Right kidney (tissue), 1 donor: ENCODE measurements at regions not wholly inside any gene's neighbourhood (a gene's known extent, or its start where the extent isn't known, plus 50 kb on each side); places are given as distances from the start of the nearest gene placed in this dataset.

ENCODE experiments used
- DNase-seq: peaks from one replicate; pipeline ENCODE4 v3.0.0-alpha.2; 2016

DNA sequence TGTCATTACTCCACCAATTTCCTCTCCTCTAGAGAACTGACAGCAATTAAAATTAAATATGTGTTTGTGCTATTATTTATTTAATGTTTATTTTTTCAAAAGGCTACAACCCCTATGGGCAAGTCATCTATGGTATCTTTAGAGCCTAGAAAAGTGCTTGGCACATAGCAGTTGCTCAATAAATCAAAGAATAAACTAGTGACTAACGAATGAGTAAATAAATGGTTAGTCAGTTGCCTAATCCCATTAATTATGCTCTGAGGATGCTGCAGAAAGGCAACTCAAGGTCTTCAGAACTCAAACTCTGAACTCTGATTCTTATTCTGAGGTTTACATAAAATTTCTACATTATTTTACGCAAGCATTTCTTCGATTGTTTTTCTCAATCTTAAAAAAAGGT, 193.0 kb upstream of the TSHZ2 start:
- DNase-seq: no peak

DNA sequence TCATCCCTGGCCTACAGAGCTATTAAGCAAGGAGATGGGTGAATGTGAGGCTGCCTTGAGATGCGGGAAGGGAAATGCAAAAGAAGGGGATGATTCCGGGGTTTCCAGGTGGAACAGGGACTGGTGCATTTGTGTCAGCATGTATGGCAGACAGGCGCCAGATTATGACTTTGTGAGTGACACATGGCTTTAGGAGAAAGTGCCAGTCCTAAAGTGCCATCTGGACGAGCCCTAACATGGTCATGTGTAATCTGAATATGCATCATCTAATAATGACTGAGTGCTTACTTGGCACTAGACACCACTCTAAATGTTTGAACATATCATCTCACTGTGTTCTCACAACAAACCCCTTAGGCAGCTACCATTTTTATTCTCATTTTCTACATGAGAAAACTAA, 195.0 kb upstream of the TSHZ2 start:
- DNase-seq: no peak

DNA sequence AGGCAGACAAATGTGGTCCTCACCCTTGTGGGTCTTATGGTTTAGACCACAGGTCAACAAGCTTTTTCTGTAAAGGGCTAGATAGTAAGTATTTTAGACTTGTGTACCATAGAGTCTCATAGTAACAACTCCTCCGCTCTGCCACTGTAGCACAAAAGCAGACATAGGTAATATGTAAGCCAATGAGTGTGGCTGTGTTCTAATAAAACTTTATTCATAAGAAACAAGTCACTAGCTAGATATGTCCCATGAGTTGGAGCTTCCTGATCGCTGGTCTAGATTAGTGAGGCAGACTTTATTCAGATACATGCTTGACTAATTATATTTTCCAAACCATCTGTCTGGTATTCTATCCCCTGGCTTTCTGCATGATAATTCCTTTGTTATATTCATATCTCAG, 196.4 kb upstream of the TSHZ2 start:
- no peak for DNase-seq

DNA sequence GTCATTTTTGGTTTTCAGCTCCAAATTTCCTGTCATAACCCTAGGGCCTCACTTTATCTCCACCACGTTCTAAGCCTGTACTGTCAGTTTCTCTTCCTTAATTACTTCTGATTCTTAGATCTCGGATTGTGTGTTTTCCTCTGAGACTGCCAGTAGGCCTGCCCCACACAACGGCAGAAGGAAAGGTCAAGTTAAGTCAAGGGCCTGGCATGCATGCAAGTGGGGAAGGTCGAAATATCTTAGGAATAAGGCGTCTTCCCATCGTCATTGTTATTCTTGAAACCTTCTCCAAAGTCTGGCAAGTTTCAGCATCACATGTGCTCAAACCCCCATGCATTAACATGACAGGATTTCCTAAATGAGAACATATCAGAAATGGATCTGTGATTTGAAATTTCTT, 203.5 kb upstream of the TSHZ2 start:
- no peak for DNase-seq

DNA sequence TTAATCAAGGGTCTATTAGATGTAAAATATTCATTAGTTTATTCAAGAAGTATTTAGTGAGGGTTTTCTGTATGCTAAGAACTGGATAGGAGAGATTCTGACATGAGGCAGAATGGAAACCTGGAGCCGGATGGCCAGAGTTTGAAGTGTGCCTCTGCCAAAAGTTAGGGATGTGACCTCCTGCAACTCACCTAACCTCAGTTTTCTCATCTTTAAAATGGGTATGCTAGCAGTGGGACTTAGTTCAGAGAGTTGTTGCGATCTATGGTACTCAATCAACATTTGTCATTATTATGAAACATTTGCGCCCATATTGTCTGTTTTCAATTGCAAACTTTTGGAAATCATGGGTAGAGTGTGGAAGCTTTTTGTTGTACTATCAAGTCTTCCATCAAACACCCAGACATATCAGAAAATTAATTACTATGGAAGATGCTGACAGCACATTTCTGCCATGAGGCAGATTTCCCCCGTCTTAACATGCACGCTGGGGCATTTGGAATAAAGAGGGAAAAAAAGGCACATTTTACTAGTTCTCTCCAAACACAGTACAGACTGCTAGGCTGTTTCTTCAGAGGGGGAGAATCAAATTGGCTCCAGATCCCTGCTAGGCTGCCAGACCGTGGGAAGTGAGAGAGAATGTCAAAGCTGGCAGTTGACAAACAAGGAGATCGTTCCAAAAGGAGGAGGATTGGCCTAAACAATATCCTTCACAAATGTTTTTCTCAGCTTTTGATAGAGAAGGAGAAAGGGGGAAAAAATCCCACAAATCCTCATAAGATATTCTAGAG, 205.3 kb upstream of the TSHZ2 start:
- DNase-seq: no peak

DNA sequence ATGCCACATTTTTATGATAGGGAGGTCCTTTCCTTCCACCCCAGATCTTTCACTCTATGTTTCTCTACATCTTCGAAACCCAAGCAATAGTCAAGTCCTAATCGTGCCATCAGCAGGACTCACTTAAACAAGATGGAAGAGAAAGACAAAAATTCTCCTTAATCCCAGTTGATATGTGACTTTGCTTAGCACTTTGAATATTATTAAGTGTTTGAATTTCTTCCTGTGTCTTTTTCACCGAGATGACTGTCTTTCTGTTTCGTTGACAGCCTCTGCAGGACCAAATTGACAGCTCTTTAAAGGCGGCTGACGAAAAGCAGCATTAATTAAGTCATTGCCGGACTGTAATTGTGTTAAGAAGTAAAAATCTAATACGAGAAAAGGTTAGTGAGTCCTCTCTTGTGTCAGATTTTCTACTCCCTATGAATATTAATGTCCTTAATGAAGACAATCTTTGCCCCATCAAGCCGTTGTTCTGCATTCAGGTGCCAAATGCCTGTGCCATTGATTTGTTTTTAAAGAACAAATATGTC, 208.8 kb upstream of the TSHZ2 start:
- DNase-seq: no peak

DNA sequence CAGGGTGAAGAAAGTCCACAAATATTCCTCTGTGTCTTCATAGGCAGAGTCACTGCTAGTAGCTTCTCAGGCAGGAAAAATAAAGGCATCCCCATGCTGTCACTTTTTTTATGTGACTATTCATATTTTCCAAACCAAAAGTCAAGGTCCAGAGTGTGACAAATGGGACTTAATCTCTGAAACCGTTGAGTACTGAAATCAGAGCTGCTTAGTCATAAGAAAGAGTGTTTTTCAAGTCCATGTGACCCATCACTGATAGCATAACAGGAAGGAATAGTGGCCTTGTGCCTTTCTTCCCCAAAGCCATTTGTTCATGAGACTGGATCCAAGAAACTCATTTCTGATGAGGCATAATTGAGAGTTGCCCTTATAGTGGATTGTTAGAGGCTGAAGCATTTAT, 210.3 kb upstream of the TSHZ2 start:
- DNase-seq: no peak

DNA sequence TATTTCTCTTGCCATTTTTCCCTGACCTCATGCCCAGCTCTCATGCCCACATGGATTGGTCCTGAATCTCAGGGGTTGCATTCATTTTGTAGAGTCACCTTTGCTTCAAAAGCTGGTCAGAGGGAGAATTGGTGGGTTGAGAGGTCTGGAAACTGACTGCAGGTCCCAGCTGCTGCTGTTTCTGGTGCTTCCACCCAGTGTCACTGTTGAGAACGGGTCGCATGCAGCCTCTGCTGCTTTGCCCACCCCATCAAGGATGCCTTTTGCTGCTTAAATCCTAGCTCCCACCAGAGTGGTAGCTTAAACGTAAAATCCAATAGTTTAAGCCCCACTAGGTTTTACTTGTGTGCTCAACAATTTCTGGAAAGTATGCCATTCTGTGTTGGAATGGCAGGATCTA, 211.4 kb upstream of the TSHZ2 start:
- no peak for DNase-seq

DNA sequence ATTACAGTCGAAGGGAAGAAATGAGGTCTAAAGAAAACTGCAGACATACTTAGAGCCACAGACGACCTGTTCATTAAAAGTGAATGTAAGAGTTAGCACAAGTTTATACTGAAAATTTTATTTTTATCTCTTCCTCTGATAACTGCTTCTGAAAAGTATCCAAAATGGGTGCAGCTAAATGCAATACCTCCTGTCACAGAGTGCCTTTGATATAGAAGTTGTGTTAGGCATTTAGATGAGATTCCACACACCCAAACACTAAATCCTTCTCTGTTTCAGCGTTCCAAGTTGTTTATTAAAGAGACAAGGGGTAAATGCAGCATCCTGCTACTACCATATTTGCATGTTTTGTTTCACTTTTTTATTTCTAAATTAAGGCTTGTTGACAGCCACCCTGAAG, 214.7 kb upstream of the TSHZ2 start:
- no peak for DNase-seq

DNA sequence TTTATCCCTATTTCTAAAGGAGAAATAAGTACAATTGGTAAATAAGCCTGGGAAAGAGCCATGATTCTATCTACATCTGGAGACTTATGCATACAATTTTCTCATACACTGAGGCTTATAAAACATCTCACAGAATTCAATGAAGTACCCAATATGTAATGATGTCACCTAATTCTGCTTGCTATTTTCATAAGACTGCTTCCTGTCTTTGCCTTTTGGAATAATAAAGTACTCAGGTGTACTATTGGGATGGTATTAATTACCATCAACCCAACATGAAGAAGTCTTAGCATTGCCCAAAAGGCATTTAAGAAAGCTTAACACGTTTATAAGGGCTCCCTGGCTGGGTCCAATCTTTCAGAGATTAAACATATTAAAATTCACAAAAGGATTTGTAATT, 216.4 kb upstream of the TSHZ2 start:
- DNase-seq: no peak

DNA sequence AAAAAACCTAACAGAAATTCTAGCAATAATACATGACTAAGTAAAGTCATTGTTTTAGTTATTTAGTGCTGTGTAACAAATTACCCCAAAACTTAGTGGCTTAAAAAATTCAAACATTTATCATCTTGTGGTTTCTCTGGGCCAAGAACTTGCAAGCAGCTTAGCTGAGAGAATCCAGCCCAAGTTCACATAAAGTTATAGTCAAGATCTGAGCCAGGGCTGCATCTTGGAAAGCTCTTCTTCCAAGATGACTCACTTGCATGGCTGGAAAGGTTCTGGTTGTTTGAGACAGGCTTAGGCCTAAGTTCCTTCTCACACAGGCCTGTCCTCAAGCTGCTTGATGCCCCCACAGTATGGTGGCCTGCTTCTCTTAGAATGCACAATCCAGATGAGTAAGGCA, 217.8 kb upstream of the TSHZ2 start:
- DNase-seq: no peak

DNA sequence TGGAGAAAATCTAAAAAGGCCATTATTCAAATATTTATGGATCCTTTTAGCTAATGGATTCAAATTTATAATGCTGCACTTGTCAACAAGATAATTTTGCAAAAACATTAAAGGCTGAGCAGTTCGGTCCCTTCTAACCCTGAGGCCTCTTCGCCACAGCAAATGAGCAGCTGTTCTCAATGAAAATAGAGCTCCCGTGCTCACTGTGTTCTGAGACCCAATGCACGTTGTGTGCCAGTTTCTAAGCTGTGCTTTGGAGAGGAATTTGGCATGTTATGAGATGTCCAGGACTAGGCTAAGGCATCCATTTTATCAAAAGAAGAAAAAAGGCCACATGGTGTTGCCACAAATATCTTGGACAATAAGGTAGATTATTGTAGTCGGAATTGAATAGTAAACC, 220.1 kb upstream of the TSHZ2 start:
- no peak for DNase-seq

DNA sequence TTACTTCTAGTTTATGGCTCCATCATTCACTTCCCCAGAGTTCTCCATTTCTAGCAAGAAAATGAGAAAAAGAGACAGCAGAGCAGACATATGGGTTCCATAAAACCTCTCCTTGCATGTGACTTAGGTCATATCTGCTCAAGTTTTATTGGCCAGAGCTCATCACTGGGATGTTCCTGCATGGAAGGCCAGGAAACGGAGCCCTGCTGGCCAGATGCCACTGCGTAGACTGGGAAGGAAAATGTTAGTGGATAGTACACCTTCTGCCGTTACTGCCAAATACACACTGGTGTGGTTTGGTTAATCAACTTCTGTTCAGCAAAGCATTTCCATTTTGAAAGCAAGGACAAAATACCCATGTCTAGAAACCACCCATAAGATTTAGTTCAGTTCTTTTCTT, 220.6 kb upstream of the TSHZ2 start:
- no peak for DNase-seq

DNA sequence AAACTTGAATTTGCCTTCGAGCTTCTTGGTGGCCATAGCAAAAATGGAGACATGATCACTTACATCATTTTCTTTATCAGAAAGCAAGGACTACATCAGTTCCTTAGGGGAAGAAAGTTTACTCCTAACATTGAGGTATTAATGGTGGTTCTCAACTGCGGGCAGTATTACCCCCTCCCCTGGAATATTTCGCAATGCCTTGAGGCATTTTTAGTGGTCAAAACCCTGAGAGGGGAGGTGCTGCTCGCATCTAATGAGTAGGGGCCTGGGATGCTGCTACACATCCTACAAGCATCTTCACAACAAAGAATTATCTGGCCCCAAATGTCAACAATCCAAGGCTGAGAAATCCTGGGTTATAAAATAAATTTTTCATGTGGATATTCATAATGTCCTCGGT, 222.2 kb upstream of the TSHZ2 start:
- no peak for DNase-seq

DNA sequence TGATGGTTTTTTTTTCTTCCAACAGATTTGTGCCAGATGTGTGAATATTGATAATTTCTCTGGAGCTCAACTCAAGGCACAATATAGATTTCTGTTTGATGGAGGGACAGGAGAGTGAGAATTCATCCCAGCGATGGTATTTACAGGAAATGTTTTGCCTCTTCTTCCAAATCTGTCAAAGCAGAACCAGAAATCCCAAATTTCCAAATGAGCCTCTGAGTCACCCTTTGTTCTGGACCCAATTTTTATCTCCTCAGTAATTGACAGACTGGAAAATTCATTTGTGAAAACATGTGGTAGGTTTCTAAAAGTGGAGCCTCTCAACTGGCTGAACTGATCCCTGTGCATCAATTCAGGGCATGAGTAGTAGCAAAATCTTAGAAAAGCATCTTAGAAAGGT, 223.2 kb upstream of the TSHZ2 start:
- no peak for DNase-seq

DNA sequence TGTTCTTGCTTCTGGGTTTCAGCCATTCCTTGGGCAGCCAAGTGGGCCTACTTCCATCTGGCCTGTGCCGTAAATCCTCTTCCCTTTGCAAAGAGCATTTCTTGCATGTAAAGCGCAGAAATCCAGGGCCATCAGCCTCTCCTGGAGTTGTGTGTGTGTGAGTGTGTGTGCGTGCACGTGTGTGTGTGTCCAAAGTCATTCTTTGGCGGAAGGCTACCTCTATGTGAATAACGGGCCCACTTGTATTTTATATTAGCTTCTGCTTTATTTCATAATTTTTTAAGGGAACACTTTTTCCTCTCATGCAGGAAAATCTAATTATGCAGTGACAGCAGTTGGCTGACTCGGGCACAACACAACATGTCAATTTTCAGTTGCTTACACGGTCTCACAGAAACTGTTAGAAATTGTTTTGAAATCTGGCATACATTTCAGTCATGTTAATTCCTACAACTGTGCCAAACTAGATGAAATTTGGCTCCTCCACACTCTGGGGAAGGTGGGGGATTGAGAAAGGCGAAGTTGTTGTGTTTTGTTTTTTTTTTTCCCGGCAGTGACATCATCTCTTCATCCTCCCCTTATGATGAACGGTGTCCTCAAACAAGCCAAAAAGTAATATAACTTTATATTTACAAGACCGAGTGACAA, 223.7 kb upstream of the TSHZ2 start:
- DNase-seq: peak; percentile 13

DNA sequence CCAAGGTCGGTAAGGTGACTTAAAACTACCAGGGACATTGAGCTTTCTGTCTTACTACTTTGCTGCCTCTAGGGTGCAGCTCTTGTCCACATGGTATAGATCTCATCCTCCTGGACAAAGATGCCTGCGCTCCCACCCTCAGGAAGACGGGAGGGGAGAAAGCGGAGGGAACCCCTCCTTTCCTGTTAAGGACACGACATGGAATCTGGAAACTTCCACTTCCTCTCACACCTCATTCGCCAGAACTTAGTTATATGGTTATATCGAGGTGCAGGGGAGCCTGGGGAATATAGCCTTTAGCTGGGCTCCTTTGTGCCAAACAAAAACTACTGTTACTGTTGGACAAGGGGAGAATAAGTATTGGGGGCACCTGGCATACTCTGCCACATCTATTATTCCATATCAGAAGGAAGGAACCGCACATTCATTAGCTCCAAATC, 224.3 kb upstream of the TSHZ2 start:
- DNase-seq: no peak

DNA sequence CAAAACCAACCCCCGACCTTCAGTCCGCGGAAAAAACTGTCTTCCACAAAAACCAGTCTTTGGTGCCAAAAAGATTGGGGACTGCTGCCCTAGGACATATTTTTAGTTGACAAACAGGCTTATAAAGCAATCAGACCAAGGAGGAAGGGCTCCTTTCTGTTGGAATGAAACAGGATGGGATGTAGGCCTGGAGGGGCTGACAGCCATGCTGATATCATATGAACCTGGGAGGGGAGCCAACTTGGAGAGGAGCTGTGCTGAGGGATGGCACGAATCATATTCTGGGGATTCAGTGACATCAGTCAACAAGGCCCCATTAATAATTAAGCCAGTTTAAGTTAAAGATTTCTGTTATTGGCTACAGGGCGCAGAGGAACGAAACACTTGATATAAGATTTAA, 225.4 kb upstream of the TSHZ2 start:
- DNase-seq: no peak

DNA sequence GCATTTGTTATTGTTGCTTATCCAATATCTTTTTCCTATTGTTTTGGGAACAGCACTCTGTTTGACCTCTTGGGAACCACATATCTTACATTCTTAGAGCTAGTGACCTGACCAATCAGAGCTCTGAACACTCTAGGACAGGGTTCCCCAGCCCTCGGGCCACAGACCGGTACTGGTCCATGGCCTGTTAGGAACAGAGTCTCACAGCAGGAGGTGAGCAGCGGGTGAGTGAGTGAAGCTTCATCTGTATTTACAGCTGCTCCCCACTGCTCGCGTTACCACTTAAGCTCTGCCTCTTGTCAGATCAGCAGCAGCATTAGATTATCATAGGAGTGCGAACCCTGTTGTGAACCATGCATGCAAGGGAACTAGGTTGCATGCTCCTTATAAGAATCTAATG, 226.0 kb upstream of the TSHZ2 start:
- no peak for DNase-seq

DNA sequence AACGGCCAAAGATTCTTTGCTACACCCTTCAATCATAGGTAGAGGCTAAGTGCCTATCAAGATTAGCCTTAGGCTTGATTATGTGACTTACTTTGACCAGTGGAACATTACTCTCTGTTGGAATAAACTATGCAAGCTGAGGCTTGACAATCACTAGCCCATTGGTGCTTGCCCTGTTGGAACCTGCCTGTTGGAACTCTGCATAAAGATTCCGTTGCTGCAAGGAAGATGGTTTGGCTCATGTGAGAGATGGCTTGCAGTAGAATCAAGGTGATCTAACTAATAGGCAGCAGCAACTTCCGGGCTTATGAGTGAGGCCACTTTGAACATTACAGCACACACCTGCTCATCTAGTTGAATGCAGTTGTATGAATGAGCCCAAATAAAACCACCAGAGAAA, 227.7 kb upstream of the TSHZ2 start:
- no peak for DNase-seq

DNA sequence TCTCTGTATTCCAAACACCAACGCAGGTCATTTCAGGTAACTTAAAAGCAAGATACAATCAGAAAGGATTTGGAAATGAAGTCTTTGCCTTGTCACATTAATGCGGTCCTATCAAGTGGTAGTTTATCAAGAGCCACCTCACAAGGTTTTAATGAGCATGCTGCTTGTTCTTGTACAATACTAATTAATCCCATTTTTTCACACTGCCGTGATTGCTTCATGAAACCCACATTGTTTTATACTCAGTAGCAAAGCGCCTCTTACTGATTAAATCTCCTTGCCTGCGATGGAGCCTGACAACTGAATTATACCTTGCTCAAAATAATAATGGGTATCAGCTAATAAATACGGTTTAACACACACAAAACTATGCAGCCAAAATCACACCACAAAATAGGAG, 234.1 kb upstream of the TSHZ2 start:
- DNase-seq: no peak

DNA sequence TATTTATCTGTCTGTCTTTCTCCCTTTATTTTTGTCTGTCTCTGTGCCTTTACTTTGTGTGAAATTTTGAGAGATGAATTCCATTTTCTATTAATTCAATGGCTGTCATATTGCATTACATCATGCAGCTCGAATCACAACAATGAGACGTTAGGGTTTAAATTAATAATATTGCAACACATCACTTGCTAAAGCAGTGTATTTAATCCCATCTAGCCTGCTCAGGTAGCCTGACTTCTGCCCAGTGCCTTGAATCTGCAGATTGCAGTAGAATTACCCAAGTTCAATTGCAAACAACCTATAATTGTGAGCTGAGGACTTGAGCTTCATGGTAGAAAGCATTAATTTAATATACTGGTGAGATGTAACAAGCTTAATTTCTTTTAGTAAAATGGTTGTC, 235.7 kb upstream of the TSHZ2 start:
- no peak for DNase-seq

DNA sequence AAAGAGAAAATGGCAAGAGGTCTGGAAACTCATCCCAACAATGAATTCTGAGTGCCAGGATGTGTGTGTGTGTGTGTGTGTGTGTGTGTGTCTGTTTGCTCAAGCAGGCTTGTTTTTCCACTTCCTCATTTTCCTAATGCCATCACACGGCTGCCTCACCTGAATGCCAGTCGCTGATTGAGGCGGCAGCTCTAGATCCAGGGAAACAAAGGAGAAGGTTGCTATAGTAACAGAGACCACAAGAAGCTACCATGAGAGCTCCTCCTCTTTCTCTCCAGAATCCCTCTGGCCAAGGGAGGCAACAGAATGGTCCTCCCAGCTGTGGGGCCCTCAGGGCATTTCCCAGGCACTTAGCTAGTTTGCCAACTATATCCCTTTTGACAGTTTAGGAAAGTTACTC, 241.1 kb upstream of the TSHZ2 start:
- no peak for DNase-seq
